Brain pericyte (primary cell): ENCODE measurements at regions not wholly inside any gene's neighbourhood (a gene's known extent, or its start where the extent isn't known, plus 50 kb on each side); places are given as distances from the start of the nearest gene placed in this dataset.
"Not testable (repeated sequence)": the region's sequence is repeated elsewhere in the genome, so short reads cannot be mapped to it uniquely, and the experiment has no call there.

Experiments
- DNase-seq: peaks from one replicate; pipeline ENCODE4 v3.0.0-alpha.2; 2012; ENCODE audit warnings: low read depth, low spot score

GRCh38 chr6:91926827-91927226 is 1340.0 kb upstream of the MAP3K7 start:
- DNase-seq = no peak

GRCh38 chr6:91926361-91926760 is 1339.5 kb upstream of the MAP3K7 start:
- no peak for DNase-seq

DNA sequence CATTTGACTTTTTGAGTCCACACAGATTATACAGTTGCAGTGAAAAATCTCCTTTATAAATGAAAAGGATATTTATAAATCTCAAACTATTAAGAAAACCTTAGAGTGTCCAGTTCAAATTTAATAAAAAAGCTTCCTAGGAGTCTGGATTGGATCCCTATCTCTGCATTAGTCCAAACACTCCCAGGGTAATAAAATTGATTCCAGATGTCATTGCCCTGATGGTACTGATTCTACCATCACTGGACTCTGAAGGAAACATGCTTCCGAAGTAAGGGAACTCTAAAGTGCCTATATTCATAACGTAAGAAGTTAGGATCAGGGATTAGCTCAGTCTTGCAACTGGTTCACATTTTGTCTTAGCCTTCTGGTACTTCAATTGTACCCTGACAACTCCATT is 1325.1 kb upstream of the MAP3K7 start:
- DNase-seq = no peak

DNA sequence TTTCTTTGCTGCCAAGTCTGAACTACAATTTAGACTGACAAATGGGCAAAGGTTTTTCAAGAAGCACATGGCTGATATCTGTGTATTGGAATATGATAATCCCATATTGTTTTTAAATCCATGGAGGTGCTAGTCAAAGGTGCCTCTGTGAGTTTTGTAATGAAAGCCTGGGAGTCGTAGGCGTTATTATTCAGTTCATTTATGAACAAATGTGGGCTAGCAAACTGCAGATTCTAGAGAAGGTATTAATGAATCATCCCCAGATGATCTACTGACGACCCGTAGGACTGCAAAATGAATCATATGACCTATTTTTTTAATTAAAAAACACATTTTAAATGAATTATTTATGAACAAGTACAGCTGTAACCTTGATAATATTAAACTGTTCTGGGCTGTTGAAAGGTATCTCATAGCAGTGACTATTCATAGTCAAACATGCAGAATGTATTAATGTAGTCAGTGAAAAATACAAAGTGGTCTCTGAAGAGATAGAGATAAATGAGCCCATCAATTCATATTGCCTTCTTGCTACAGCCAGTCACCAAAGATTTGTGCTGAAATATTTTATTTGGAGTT is 1317.8 kb upstream of the MAP3K7 start:
- DNase-seq = no peak

- DNase-seq = peak; percentile 37
Measured at GRCh38 chr6:91895599-91896285, 1308.9 kb upstream of the MAP3K7 start.

DNA sequence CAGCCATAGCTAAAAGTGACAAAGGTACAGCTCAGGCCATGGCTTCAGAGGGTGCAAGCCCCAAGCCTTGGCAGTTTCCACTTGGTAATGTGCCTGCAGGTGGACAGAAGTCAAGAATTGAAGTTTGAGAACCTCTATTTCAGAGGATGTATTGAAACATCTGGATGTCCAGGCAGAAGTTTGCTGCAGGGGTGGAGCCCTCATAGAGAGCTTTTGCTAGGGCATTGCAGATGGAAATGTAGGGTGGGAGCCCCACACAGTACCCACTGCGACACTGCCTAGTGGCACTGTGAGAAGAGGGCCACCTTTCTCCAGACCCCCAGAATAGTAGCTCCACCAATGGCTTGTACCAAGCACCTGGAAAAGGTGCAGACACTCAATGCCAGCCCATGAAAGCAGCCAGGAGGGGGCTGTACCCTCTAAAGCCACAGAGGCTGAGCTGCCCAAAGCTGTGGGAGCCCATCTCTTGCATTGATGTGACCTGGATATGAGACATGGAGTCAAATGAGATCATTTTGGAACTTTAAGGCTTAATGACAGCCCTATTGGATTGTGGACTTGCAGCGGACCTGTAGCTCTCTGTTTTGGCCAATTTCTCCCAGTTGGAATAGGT is 1299.4 kb upstream of the MAP3K7 start:
- no peak for DNase-seq

DNA sequence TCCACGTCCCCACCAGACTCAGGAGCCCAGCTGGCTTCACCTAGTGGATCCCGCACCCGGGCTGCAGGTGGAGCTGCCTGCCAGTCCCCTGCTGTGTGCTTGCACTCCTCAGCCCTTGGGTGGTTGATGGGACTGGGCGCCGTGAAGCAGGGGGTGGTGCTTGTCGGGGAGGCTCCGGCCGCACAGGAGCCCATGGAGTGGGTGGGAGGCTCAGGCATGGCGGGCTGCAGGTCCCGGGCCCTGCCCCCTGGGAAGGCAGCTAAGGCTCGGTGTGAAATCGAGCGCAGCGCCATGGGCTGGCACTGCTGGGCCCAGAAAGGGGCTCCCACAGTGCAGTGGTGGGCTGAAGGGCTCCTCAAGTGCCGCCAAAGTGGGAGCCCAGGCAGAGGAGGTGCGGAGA is 1294.9 kb upstream of the MAP3K7 start:
- DNase-seq = not testable (repeated sequence)

DNA sequence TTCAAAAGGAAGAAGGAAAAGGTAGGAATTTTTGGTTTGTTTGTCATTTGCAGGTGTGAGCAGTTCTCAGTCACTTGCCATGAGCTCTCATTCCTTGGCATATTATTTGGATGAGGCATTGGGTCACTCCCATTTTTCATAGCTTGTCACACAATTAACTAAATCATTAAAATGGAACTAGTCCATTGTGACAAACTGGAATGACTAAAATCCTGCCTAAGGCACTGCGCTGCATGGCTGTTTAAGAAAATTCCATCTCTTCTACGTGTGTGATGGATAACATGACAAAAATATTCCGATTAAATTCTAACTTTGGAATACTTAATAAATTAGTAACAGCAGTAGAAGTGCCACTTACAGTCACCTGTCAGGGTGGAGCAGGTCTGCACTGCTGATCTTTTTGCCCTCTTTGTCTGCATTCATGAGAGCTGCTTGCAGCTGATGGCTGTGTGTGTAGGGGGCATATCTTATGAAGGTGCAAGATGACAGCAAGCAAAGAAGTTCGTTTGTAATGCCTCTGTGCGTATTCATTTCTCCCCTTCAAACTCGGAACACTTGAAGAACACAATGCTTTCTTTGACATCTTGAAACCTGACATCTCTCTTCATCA is 1292.6 kb upstream of the MAP3K7 start:
- DNase-seq = no peak

DNA sequence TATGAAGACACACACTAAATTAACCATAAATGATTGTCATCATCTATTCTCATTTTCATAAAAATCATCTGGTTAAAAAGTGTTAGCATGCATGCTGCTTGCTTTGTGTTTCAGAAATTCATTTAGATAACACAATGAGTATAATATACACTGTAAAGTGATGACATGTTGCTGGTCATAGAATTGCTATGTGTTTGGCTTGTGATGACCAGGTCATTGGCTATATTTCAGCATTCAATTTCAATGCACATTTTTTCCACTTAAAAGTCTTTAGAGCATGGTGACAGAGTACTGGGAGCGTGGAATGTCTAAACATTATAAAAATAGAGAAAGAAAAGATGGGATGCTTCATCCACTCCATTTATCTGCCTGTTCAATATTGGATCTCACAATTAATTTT is 1291.1 kb upstream of the MAP3K7 start:
- no peak for DNase-seq

DNA sequence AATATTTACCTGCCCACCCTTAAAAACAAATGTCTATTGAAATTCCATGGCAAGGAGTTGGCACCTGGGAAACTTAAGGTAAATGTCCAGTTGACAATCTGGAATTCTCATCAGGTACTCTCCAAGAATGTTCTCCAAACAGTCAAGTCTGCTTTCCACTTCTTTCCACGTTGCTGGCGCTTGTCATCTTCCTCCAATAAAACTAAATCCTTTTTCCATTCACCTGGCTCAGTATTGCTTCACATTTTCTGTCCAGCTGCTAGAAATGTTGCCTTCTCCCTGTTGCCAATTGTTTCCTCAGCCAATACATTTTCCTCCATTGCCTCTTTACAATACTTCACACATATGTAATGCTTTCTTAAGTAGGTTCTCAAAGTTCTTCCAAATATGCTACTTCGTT is 1288.1 kb upstream of the MAP3K7 start:
- no peak for DNase-seq

GRCh38 chr6:91868539-91869202 is 1281.8 kb upstream of the MAP3K7 start:
- DNase-seq = no peak

DNA sequence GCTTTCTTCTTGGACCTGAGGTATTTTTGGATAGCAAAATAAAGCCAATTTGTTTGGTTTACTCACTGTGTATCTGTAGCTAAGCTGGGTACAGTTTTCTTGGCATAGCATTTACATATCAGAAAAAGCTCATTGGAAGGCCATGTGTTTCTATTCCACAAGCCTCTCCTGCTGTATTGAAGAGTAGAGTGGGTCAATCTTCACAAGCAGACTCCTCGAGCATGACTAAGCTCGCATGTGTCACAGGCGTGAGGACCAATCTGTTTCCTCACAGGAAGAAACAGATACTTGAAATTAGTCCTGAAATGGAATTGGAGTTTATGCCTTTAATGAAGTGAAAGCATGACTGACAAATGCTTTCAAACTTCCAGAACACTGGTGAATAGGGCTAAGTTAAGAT is 1279.0 kb upstream of the MAP3K7 start:
- no peak for DNase-seq

DNA sequence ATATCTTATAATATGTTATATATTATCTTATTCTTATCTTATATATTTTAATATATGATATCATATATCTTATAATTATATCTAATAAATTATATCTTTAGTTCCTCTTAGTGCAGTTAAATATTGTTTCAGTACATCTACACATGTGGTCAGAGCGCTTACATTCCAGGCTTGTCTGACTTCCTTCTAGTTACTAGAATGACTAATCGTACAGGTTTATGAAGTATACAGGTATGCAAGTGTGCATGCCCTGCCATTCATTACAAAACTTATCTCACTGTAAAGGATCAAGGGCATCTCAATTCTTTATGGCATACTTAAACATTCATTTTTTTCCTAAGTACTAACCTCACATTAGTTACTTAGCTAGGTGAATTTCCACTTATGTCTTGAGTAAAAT is 1278.0 kb upstream of the MAP3K7 start:
- DNase-seq = no peak

GRCh38 chr6:91860541-91861335 is 1273.9 kb upstream of the MAP3K7 start:
- DNase-seq = peak; percentile 27

DNA sequence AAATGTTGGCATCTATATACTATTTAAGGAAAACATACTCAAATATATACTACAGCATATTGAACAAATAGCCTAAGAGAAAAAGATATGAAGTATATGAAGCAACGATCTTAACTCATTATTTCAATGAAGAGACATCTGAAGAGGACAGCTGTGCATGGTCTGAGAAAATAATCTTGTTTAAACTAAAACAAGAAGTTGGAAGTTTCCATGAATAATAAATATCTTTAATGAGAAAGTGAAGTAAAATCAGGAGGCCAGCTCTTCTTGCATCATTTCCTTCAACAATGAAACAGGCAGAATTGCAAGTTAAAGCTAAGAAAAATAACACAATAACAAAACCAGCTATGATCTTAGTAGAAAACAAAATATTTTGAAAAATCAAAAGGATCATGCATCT is 1265.4 kb upstream of the MAP3K7 start:
- DNase-seq = no peak

GRCh38 chr6:91834813-91835212 is 1247.9 kb upstream of the MAP3K7 start:
- no peak for DNase-seq

GRCh38 chr6:91827151-91827550 is 1240.3 kb upstream of the MAP3K7 start:
- DNase-seq = no peak

DNA sequence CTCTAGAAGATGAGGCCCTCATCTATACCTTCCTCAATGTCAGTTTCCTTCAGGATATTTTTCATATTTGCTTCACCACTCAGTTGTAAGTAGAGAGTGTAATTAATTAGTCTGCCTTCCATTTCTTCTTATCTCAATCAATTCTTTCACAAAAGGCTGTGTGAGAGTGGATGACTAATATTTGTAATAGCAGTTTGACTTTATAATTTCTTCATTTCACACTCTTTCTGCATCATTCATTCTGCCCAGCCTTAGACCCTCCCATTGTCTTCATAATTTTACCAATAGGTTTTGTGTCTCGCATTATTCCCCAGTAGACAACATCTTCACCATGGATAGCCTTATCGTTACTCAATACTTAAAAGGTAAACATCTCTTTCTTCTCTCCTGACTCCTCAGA is 1239.3 kb upstream of the MAP3K7 start:
- DNase-seq = no peak

- DNase-seq = no peak
Measured at GRCh38 chr6:91824331-91824730, 1237.5 kb upstream of the MAP3K7 start.

DNA sequence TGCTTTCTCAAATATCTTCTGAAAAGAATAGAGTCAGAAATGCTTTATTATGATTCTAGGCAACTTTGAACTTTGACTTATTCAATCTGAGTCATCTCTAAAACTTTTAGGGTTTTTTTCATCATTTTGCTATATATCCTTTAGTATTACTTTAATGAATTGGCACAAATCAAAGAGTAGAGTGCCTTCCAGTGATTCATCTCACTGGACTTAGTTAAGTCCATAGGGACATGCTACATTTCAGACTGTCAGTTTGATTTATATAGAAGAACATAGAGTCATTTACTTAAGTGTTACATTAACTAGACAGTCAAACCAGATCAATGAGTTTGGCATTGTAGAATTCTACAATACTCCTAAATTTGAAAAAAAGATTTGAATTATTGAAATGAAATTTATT is 1235.7 kb upstream of the MAP3K7 start:
- DNase-seq = no peak

- no peak for DNase-seq
Measured at GRCh38 chr6:91816335-91816734, 1229.5 kb upstream of the MAP3K7 start.

GRCh38 chr6:91813641-91814040 is 1226.8 kb upstream of the MAP3K7 start:
- DNase-seq = no peak
